ENCODE measurements at regions not wholly inside any gene's neighbourhood (a gene's known extent, or its start where the extent isn't known, plus 50 kb on each side); places are given as distances from the start of the nearest gene placed in this dataset.

DNA sequence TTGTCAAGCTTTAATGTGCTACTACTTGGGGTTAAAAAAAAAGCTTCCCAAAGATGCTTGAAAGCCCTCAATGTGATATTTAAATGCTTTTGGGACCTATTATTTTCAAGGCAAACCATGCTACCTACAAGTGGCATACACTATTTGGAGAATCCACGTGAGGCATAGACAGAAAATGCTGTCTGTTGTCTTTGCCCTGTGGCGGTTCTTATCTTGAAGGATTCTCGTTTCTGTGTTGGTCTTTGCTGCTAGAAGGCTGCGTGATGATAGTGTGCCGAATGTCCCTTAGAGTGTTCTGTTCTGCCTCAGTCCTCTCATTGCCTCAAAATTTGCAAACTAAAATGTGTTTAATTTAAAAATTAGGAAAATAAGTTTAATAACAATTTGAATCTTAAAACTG is 356.2 kb upstream of the RARB start:
- TF ChIP-seq, protein P1, sequence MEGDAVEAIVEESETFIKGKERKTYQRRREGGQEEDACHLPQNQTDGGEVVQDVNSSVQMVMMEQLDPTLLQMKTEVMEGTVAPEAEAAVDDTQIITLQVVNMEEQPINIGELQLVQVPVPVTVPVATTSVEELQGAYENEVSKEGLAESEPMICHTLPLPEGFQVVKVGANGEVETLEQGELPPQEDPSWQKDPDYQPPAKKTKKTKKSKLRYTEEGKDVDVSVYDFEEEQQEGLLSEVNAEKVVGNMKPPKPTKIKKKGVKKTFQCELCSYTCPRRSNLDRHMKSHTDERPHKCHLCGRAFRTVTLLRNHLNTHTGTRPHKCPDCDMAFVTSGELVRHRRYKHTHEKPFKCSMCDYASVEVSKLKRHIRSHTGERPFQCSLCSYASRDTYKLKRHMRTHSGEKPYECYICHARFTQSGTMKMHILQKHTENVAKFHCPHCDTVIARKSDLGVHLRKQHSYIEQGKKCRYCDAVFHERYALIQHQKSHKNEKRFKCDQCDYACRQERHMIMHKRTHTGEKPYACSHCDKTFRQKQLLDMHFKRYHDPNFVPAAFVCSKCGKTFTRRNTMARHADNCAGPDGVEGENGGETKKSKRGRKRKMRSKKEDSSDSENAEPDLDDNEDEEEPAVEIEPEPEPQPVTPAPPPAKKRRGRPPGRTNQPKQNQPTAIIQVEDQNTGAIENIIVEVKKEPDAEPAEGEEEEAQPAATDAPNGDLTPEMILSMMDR (IDR thresholded peaks at IDR 0.05): no peak
- TF ChIP-seq EP300 (IDR thresholded peaks at IDR 0.05) (no peak), POLR2A (IDR thresholded peaks at IDR 0.05) (no peak)

All from suprapubic skin (tissue), 3 donors.